Breast epithelium (tissue), 4 donors: ENCODE measurements at regions not wholly inside any gene's neighbourhood (a gene's known extent, or its start where the extent isn't known, plus 50 kb on each side); places are given as distances from the start of the nearest gene placed in this dataset.

Experiments
- DNase-seq, 2 donors: peaks; one replicate each; pipeline ENCODE4 v3.0.0-alpha.2; 2019; ENCODE audit warnings: low spot score in 2 of 2
- H3K27ac ChIP-seq, 2 donors: fragments of 200-600 bp; sonication (generic) in 1 of 2; one replicate each; pipeline ENCODE4 v1.5.1; 2016 to 2019; ENCODE audit warnings: mild to moderate bottlenecking in 1 of 2
- H3K27me3 ChIP-seq, 2 donors: fragments of 200-600 bp; sonication (generic) in 1 of 2; one replicate each; pipeline versions ENCODE4 v1.5.1 to v1.6.0; 2017 to 2019; ENCODE audit warnings: control low read depth in 1 of 2, mild to moderate bottlenecking in 1 of 2
- H3K36me3 ChIP-seq: fragments of 200-600 bp; one replicate; pipeline ENCODE4 v1.5.1; 2019
- H3K4me1 ChIP-seq, 2 donors: fragments of 200-600 bp; sonication (generic); one replicate each; pipeline ENCODE4 v1.5.1; 2016 to 2019; ENCODE audit warnings: control low read depth in 1 of 2
- H3K4me3 ChIP-seq, 3 donors: fragments of 200-600 bp; sonication (generic); 1 replicate in 2 of 3; 2 replicates in 1 of 3; pipeline ENCODE4 v1.5.1; 2016 to 2019; ENCODE audit warnings: mild to moderate bottlenecking in 3 of 3, moderate library complexity in 2 of 3
- H3K9me3 ChIP-seq, 2 donors: fragments of 200-600 bp; sonication (generic) in 1 of 2; one replicate each; pipeline ENCODE4 v1.5.1; 2016 to 2019; ENCODE audit warnings: control low read depth in 1 of 2
- CTCF ChIP-seq, 3 donors: fragments of 450-650 bp; IDR thresholded peaks; one replicate each; pipeline ENCODE4 v1.5.1; 2016 to 2017; ENCODE audit warnings: antibody characterized with exemption in 3 of 3, mild to moderate bottlenecking in 3 of 3, moderate library complexity in 3 of 3
- POLR2A ChIP-seq: fragments of 450-650 bp; IDR thresholded peaks from one replicate; pipeline ENCODE4 v1.6.1; 2016; ENCODE audit warnings: antibody characterized with exemption, mild to moderate bottlenecking, moderate library complexity
- POLR2AphosphoS5 ChIP-seq, 3 donors: sonication (generic); formaldehyde crosslinking; IDR thresholded peaks; one replicate each; pipeline ENCODE4 v1.6.1; 2017; ENCODE audit warnings: antibody characterized with exemption in 3 of 3
- intact Hi-C: fragments of 100-400 bp; cut with DNase I; formaldehyde crosslinking; loops from one replicate; pipeline ENCODE4 v1.15.1; 2023; ENCODE audit warnings: low total_unique reads

- DNase-seq = no peak
- Histone ChIP-seq H3K4me1 (no peaks in the 10 kb centered on the region), H3K36me3 (no peaks in the 10 kb centered on the region), H3K9me3 (no peaks in the 10 kb centered on the region), H3K4me3 (no peak overlapping the region), H3K27ac (no peak overlapping the region), H3K27me3 (peaks cover 0 to 17% of the 10 kb centered on the region in 2 donors)
- no peak for TF ChIP-seq POLR2A
- TF ChIP-seq POLR2AphosphoS5 (IDR thresholded peaks at IDR 0.05) = no peak
- no peak for TF ChIP-seq CTCF (IDR thresholded peaks at IDR 0.05)
- intact Hi-C loops = no loop called here
Observed at GRCh38 chr15:26050984-26051383, 187.9 kb upstream of the ATP10A start.

- H3K27ac ChIP-seq = no peak overlapping the region
- no peaks in the 10 kb centered on the region for H3K9me3 ChIP-seq
- intact Hi-C loops = no loop called here
- no peak for DNase-seq
- peaks cover 0 to 13% of the 10 kb centered on the region in 2 donors for H3K27me3 ChIP-seq
- H3K36me3 ChIP-seq = no peaks in the 10 kb centered on the region
- no peak overlapping the region for H3K4me3 ChIP-seq
- TF ChIP-seq CTCF (IDR thresholded peaks at IDR 0.05) = no peak
- no peak for TF ChIP-seq POLR2A
- TF ChIP-seq POLR2AphosphoS5 (IDR thresholded peaks at IDR 0.05) = no peak
- H3K4me1 ChIP-seq = no peaks in the 10 kb centered on the region
Observed at GRCh38 chr15:26049900-26050657, 187.0 kb upstream of the ATP10A start.

GRCh38 chr15:26048669-26049068 is 185.5 kb upstream of the ATP10A start:
- no peak for DNase-seq
- H3K9me3 ChIP-seq = no peaks in the 10 kb centered on the region
- H3K4me1 ChIP-seq = no peaks in the 10 kb centered on the region
- no peaks in the 10 kb centered on the region for H3K36me3 ChIP-seq
- TF ChIP-seq POLR2A (no peak), CTCF (IDR thresholded peaks at IDR 0.05) (no peak), POLR2AphosphoS5 (IDR thresholded peaks at IDR 0.05) (no peak)
- intact Hi-C loops = no loop called here
- no peaks in the 10 kb centered on the region for H3K27me3 ChIP-seq
- H3K27ac ChIP-seq = no peak overlapping the region
- H3K4me3 ChIP-seq = no peak overlapping the region

GRCh38 chr15:26045516-26045915 is 182.4 kb upstream of the ATP10A start:
- no peaks in the 10 kb centered on the region for H3K9me3 ChIP-seq
- no peaks in the 10 kb centered on the region for H3K4me1 ChIP-seq
- H3K4me3 ChIP-seq = no peak overlapping the region
- H3K27ac ChIP-seq = no peak overlapping the region
- TF ChIP-seq POLR2A (no peak), POLR2AphosphoS5 (IDR thresholded peaks at IDR 0.05) (no peak), CTCF (IDR thresholded peaks at IDR 0.05) (no peak)
- intact Hi-C loops = no loop called here
- H3K27me3 ChIP-seq = no peaks in the 10 kb centered on the region
- no peak for DNase-seq
- no peaks in the 10 kb centered on the region for H3K36me3 ChIP-seq

GRCh38 chr15:26043018-26043417 is 179.9 kb upstream of the ATP10A start:
- no peaks in the 10 kb centered on the region for H3K9me3 ChIP-seq
- no peaks in the 10 kb centered on the region for H3K4me1 ChIP-seq
- no peak overlapping the region for H3K27ac ChIP-seq
- no peaks in the 10 kb centered on the region for H3K27me3 ChIP-seq
- intact Hi-C loops = no loop called here
- TF ChIP-seq POLR2A = no peak
- TF ChIP-seq CTCF (IDR thresholded peaks at IDR 0.05) = no peak
- TF ChIP-seq POLR2AphosphoS5 (IDR thresholded peaks at IDR 0.05) = no peak
- H3K4me3 ChIP-seq = no peak overlapping the region
- DNase-seq = no peak
- no peaks in the 10 kb centered on the region for H3K36me3 ChIP-seq
